Activated CD8-positive, alpha-beta T cell treated with anti-CD3 and anti-CD28 coated beads, Interleukin-2, amount 10 ng/mL, durations not matched to agents 7 days and 5 days (primary cell): ENCODE measurements at regions not wholly inside any gene's neighbourhood (a gene's known extent, or its start where the extent isn't known, plus 50 kb on each side); places are given as distances from the start of the nearest gene placed in this dataset.

Source experiments
- ATAC-seq: fragments of 150-1000 bp; cut with Tn5 transposase; one replicate; pipeline ENCODE4 v1.10.0; 2021; ENCODE audit warnings: moderate library complexity
- CTCF ChIA-PET: fragments of 350-600 bp; sonication (Branson Sonifier 250); formaldehyde crosslinking; loops from one replicate; lab custom pipeline; 2021; ENCODE audit warnings: antibody characterized with exemption; lab: Charles Lee
- POLR2A ChIA-PET: fragments of 350-600 bp; sonication (Branson Sonifier 250); formaldehyde crosslinking; loops from one replicate; lab custom pipeline; 2021; ENCODE audit warnings: antibody characterized with exemption; lab: Charles Lee
- DNase-seq: peaks from one replicate; pipeline ENCODE4 v3.0.0-alpha.2; 2020
- H3K27ac Mint-ChIP-seq: one replicate; pipeline ENCODE4 v1.8.0; 2021; ENCODE audit warnings: mild to moderate bottlenecking, mixed read lengths
- H3K27me3 Mint-ChIP-seq: one replicate; pipeline ENCODE4 v1.8.0; 2021; ENCODE audit warnings: low read depth, mixed read lengths
- H3K36me3 Mint-ChIP-seq: one replicate; pipeline ENCODE4 v1.8.0; 2021; ENCODE audit warnings: low read depth, mixed read lengths
- H3K4me1 Mint-ChIP-seq: one replicate; pipeline ENCODE4 v1.8.0; 2021; ENCODE audit warnings: low read depth, mixed read lengths
- H3K4me3 Mint-ChIP-seq: one replicate; pipeline ENCODE4 v1.8.0; 2021; ENCODE audit warnings: mild to moderate bottlenecking, mixed read lengths
- H3K9me3 Mint-ChIP-seq: one replicate; pipeline ENCODE4 v1.8.0; 2022; ENCODE audit warnings: mixed read lengths; ENCODE audit not compliant: insufficient read depth

DNA sequence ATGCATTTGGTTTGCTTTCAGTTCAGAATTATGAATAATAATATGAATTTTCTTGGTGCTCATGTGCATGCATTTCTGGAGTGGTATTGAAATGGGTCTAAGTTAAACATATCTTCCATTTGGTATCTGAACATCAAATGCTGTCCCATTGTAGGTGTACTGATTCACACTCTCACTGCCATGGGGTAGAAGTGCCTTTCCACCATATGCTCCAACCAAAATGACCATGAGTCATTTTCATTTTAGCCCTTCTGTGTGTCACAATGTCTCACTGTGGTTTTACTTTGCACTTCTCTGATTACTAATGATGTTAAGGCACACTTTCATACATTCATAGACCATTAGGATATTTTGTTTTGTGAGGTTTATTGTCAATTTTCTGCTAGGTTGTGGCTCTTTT, 211.9 kb downstream of the HAO1 start:
- no peaks in the 10 kb centered on the region for H3K4me1 Mint-ChIP-seq
- POLR2A ChIA-PET = no interaction called here

DNA sequence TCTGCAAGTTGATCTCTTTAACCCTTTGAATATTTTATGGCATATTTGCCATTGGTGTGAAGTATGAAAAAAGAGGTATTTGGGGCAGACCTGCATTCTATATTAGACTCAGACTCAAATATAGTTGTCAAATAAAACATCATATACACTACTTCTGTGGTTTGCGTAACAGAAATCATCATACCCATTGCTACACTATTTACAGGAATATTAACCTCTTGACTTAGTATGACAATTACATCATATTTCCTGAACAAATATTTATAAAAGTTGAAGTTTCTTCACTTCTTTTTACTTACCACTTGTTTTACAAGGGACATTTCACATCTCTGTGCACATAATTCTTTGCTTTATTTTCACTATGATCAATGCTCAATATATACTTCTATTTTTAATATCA, 206.0 kb downstream of the HAO1 start:
- Mint-ChIP-seq H3K27ac (no peak overlapping the region), H3K4me3 (no peak overlapping the region), H3K27me3 (no peaks in the 10 kb centered on the region), H3K36me3 (no peaks in the 10 kb centered on the region), H3K4me1 (no peaks in the 10 kb centered on the region), H3K9me3 (no peaks in the 10 kb centered on the region)
- POLR2A ChIA-PET = no interaction called here
- CTCF ChIA-PET = no interaction called here
- DNase-seq (no peak), ATAC-seq (no peak)

More for the DNA sequence above, 211.9 kb downstream of the HAO1 start:
- no peaks in the 10 kb centered on the region for H3K36me3 Mint-ChIP-seq
- H3K27ac Mint-ChIP-seq = no peak overlapping the region
- no peak overlapping the region for H3K4me3 Mint-ChIP-seq
- no peaks in the 10 kb centered on the region for H3K9me3 Mint-ChIP-seq
- no peaks in the 10 kb centered on the region for H3K27me3 Mint-ChIP-seq
- CTCF ChIA-PET = no interaction called here
- ATAC-seq = no peak
- DNase-seq = no peak

DNA sequence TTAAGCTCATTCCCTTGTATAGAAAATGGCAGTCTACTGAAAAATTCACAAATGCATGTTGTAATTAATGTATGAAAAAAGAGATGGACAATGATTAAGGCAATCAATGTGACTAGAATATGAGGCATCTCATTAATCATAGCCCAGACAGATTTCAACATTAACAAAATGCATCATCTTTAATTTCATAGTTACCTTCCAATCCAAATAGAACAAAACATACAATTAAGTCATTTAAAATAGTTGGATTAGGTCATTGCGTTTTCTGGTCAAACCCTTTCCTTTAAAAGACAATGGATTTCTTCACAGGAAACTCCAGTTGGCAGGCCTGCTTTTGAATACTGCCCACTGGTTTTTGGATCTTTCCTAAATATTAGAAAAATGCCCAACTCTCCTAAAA, 203.9 kb downstream of the HAO1 start:
- Mint-ChIP-seq H3K4me1 (no peaks in the 10 kb centered on the region), H3K9me3 (no peaks in the 10 kb centered on the region), H3K27ac (no peak overlapping the region), H3K36me3 (no peaks in the 10 kb centered on the region), H3K4me3 (no peak overlapping the region), H3K27me3 (no peaks in the 10 kb centered on the region)
- DNase-seq (no peak), ATAC-seq (no peak)
- ChIA-PET CTCF (no interaction called here), POLR2A (no interaction called here)

DNA sequence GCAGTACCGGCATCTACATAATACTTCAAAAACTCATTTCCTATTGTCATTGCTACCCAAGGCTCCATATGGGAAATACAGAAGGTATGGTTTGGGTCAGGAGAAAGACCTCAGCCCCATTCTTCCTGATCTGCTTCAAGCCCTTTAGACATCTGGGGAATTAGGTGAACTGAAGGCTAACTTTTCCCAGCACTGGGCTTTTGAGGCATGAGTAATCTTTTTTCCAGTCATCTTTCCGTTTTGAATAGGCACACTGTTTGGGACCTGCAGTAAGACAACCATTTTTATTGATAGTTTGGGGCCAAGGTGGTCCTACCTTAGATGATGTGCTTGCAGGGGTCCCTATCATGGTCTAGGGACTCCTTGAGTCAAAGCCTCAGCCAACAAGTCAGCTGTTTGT, 198.4 kb downstream of the HAO1 start:
- Mint-ChIP-seq H3K4me1 (no peaks in the 10 kb centered on the region), H3K36me3 (no peaks in the 10 kb centered on the region)
- no peak for DNase-seq

DNA sequence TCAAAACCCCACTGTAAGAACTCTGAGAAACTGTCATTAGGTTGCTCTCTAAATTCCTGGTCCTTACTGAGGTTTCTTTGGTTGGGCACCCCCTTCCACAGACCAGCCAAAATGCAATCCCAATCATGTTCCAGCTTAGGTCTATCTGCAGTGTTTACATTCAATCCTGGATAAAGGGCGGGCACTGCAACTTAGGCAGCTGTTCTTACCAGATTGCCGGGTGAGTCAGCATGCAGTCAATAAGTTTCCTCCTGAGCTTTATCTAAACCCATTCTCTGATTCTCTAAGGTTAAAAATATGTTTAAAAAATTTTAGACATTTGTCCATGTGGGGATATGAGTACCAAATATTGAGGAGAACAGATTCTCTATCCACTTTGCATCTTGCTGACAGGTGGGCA, 197.8 kb downstream of the HAO1 start:
- Mint-ChIP-seq H3K27me3 (no peaks in the 10 kb centered on the region), H3K4me3 (no peak overlapping the region), H3K36me3 (no peaks in the 10 kb centered on the region), H3K27ac (no peak overlapping the region), H3K4me1 (no peaks in the 10 kb centered on the region), H3K9me3 (no peaks in the 10 kb centered on the region)
- POLR2A ChIA-PET = no interaction called here
- no peak for ATAC-seq
- DNase-seq = no peak
- CTCF ChIA-PET = no interaction called here

More for the DNA sequence above, 198.4 kb downstream of the HAO1 start:
- Mint-ChIP-seq H3K9me3 (no peaks in the 10 kb centered on the region), H3K4me3 (no peak overlapping the region), H3K27ac (no peak overlapping the region), H3K27me3 (no peaks in the 10 kb centered on the region)
- CTCF ChIA-PET = no interaction called here
- ATAC-seq = no peak
- POLR2A ChIA-PET = no interaction called here

DNA sequence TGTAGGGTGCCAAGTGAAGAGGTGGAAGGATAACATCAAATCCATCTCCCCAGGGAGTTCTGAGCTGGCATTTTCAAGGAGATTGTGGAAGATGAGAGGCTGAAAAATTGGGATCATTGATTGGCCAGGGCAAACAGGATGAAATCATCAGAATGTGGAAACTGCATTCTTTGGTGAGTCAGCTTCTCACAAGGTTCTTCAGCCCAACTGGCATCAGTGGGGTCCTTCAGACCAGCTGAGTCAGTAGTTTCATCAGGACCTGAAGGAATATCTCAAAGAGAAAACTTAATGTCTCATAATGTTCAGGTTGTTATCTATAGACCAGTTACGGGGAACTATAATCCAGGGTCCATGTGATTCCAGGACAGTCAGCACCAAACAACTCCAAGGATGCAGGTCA, 195.8 kb downstream of the HAO1 start:
- Mint-ChIP-seq H3K27ac (no peak overlapping the region), H3K36me3 (no peaks in the 10 kb centered on the region), H3K27me3 (no peaks in the 10 kb centered on the region), H3K4me3 (no peak overlapping the region), H3K9me3 (no peaks in the 10 kb centered on the region), H3K4me1 (no peaks in the 10 kb centered on the region)
- ChIA-PET POLR2A (no interaction called here), CTCF (no interaction called here)
- no peak for DNase-seq
- ATAC-seq = no peak

DNA sequence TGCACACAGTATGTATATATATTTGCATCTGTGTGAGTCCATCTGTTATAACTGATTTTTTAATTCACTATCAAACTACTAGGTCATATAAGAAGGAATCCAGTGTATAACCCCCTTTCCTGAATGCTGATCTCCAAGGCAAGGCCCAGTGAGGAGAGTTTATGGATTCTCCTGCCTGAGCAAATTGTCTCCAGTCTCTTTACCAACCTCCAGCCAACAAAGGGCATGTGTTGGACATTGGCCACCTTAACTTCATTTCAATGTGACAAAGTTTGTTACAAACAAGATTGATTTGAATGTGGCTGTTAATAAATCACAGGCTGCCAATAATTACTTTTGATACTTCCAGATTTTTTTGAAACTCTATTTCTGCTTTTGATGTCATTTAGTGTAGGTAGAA, 191.6 kb downstream of the HAO1 start:
- DNase-seq = no peak
- Mint-ChIP-seq H3K4me3 (no peak overlapping the region), H3K27me3 (no peaks in the 10 kb centered on the region), H3K4me1 (no peaks in the 10 kb centered on the region), H3K27ac (no peak overlapping the region), H3K9me3 (no peaks in the 10 kb centered on the region), H3K36me3 (no peaks in the 10 kb centered on the region)
- no peak for ATAC-seq
- ChIA-PET CTCF (no interaction called here), POLR2A (no interaction called here)

DNA sequence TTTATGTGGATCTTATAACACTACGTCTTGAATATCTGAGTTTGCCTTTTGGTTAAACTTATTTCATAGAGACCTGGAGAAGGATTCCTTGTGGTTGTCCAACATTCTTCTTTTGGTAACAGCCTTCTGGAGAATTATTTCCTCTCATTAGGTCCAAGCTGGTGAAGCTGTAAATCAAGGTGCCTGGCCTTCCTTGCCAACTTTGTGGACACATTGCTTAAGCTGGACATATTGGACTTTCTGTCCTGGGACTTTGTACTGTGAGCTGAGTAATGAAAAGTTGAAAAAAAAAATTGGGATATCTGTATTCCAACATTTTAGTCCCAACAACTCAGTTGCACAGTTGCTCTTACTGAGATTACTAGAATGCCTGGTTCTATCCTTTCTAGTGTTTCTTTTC, 186.2 kb downstream of the HAO1 start:
- CTCF ChIA-PET = no interaction called here
- H3K9me3 Mint-ChIP-seq = no peaks in the 10 kb centered on the region
- no peaks in the 10 kb centered on the region for H3K4me1 Mint-ChIP-seq
- no peaks in the 10 kb centered on the region for H3K27me3 Mint-ChIP-seq
- POLR2A ChIA-PET = no interaction called here
- H3K27ac Mint-ChIP-seq = no peak overlapping the region
- no peaks in the 10 kb centered on the region for H3K36me3 Mint-ChIP-seq
- H3K4me3 Mint-ChIP-seq = no peak overlapping the region
- ATAC-seq (no peak), DNase-seq (no peak)

DNA sequence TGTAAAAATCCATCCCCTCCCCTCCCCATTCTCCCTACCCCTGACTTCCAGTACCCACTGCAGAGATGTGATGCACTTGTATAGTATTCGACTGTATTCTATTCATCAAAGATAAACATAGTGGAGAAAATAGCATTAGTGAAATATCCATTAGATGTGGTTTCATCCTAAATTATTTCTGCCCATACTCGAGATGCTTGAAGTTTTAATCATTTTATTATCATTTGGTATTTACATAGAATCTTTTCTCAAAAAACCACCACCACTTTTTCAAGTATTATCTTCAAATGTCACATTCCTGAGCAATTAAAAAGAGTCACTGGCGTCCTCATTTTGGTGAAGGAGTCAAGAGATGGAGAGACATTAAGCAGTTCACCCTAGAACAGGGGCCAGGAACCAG, 181.9 kb downstream of the HAO1 start:
- H3K9me3 Mint-ChIP-seq = no peaks in the 10 kb centered on the region
- H3K27me3 Mint-ChIP-seq = no peaks in the 10 kb centered on the region
- no peaks in the 10 kb centered on the region for H3K4me1 Mint-ChIP-seq
- DNase-seq (no peak), ATAC-seq (no peak)
- H3K36me3 Mint-ChIP-seq = no peaks in the 10 kb centered on the region
- no peak overlapping the region for H3K27ac Mint-ChIP-seq
- CTCF ChIA-PET = no interaction called here
- no peak overlapping the region for H3K4me3 Mint-ChIP-seq
- POLR2A ChIA-PET = no interaction called here

DNA sequence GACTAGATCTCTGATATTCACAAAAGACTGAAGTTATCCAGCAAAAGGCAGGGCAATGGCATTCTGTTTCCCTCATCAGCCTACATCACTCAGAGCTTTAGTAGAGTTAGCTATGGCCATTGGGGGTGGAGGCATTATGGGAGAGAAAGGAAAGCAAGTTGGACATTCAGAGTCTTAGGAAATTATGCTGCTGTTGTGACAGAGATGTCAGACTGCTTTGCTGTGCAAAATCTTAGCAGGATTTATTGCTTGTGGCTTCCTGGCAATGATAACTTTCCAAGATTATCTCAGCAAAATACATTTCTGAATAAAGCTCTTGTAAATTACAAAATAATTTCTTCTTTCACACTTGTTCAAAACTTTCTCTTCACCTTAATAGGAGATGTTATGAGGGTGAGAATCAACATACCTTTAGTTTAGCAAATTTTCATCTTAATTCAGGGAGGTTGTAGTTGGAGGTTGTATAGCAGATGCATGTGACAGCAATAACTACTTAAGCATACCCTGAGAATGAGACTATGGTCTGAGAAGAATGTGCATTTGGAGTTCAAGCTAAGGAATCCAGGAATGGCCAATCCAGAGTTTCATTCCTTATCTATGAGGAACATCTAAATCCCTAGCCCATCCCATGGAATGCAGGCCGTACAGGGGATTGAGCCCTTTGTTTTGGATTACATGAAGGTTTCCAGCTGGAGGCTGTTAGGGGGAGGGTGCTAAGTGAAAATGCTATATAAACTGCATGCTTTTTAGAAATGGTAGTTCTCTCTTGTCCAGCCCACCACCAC, 179.8 kb downstream of the HAO1 start:
- Mint-ChIP-seq H3K27ac (no peak overlapping the region), H3K36me3 (no peaks in the 10 kb centered on the region), H3K4me1 (peaks cover 8% of the 10 kb centered on the region), H3K9me3 (peaks cover 4% of the 10 kb centered on the region), H3K27me3 (no peaks in the 10 kb centered on the region), H3K4me3 (no peak overlapping the region)
- ChIA-PET CTCF (no interaction called here), POLR2A (no interaction called here)
- ATAC-seq = no peak
- DNase-seq = no peak

DNA sequence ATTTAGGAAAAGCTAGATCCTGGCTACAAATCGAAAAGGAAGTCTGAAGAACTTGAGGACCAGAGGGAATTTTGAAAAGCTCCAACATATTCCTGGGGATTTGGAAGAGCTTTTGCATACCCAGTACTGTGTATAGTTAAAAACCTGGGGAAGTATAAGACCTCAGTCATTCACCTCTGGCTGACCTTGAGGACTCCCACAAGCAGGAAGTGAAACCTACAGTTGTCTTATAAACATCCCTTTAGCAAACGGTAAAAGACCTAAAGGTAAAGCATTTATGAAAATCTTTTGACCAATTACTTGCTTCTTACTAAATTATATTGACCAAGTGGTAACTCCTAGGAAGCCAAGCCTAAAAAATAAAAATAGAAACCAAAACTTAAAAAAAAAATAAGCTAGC, 175.0 kb downstream of the HAO1 start:
- ATAC-seq = no peak
- Mint-ChIP-seq H3K4me3 (no peak overlapping the region), H3K27ac (no peak overlapping the region), H3K27me3 (peaks cover 3% of the 10 kb centered on the region), H3K4me1 (peaks cover 9% of the 10 kb centered on the region), H3K9me3 (peaks cover 7% of the 10 kb centered on the region), H3K36me3 (no peaks in the 10 kb centered on the region)
- CTCF ChIA-PET = no interaction called here
- POLR2A ChIA-PET = no interaction called here
- DNase-seq = no peak

DNA sequence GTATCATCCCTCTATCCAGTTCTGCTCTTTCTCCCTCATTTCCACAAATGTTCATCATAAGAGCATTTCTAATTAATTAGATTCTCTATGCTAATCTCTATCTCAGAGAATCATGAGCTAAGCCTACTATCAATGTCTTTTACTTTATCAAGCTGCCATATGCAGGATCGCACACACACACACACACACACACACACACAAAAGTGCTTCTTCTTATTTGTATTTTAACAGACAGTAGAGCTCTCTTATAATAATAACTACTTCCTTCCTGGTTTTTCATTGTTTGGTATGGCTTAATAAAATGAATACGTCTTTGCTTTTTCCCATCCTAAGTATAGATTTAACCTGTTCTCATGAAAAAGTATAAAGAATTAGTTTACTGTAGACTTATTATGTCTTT, 170.2 kb downstream of the HAO1 start:
- H3K4me1 Mint-ChIP-seq = peaks cover 13% of the 10 kb centered on the region
- no peak overlapping the region for H3K27ac Mint-ChIP-seq
- H3K9me3 Mint-ChIP-seq = peaks cover 10% of the 10 kb centered on the region
- ChIA-PET CTCF (no interaction called here), POLR2A (no interaction called here)
- H3K36me3 Mint-ChIP-seq = no peaks in the 10 kb centered on the region
- no peak for ATAC-seq
- H3K27me3 Mint-ChIP-seq = peaks cover 3% of the 10 kb centered on the region
- no peak for DNase-seq
- H3K4me3 Mint-ChIP-seq = no peak overlapping the region

DNA sequence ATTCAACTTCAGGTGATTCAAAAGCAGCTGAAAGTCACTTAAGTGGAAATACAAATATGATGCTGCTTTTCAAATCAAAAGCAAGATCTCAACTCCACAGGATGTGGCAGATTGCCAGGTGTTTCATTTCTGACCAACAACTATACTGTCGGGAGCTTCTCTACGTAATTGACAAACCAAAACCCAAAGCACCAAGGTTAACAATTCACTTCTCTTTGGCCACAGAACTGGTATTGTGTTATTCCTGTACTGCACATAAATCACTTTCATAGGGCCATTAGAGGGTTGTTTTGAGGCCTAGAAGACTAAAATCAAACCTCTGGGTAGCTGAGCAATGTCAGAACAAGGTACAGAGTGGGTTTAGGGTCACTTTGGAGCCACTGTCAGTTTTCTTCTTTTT, 169.7 kb downstream of the HAO1 start:
- DNase-seq (peak; percentile 34), ATAC-seq (no peak)
- H3K27me3 Mint-ChIP-seq = peaks cover 3% of the 10 kb centered on the region
- POLR2A ChIA-PET = no interaction called here
- no peaks in the 10 kb centered on the region for H3K36me3 Mint-ChIP-seq
- peaks cover 10% of the 10 kb centered on the region for H3K4me1 Mint-ChIP-seq
- CTCF ChIA-PET = no interaction called here
- peaks cover 9% of the 10 kb centered on the region for H3K9me3 Mint-ChIP-seq
- H3K27ac Mint-ChIP-seq = no peak overlapping the region
- no peak overlapping the region for H3K4me3 Mint-ChIP-seq
